ENCODE measurements at regions not wholly inside any gene's neighbourhood (a gene's known extent, or its start where the extent isn't known, plus 50 kb on each side); places are given as distances from the start of the nearest gene placed in this dataset.
"Not testable (repeated sequence)": the region's sequence is repeated elsewhere in the genome, so short reads cannot be mapped to it uniquely, and the experiment has no call there.

GRCh38 chr11:134876226-134876625 is 464.2 kb upstream of the B3GAT1 start:
- no peak for DNase-seq (ENCODE audit: low read depth, low spot score)

GRCh38 chr11:134866981-134867675 is 455.1 kb upstream of the B3GAT1 start:
- no peak for DNase-seq (ENCODE audit: low read depth, low spot score)

GRCh38 chr11:134866215-134866614 is 454.2 kb upstream of the B3GAT1 start:
- no peak for DNase-seq (ENCODE audit: low read depth, low spot score)

GRCh38 chr11:134864968-134865305 is 452.9 kb upstream of the B3GAT1 start:
- DNase-seq (ENCODE audit: low read depth, low spot score) = no peak

- no peak for DNase-seq (ENCODE audit: low read depth, low spot score)
Observed at GRCh38 chr11:134864233-134864967, 452.4 kb upstream of the B3GAT1 start.

GRCh38 chr11:134863294-134863693 is 451.3 kb upstream of the B3GAT1 start:
- DNase-seq (ENCODE audit: low read depth, low spot score) = no peak

GRCh38 chr11:134862587-134863195 is 450.6 kb upstream of the B3GAT1 start:
- no peak for DNase-seq (ENCODE audit: low read depth, low spot score)

GRCh38 chr11:134862105-134862502 is 450.1 kb upstream of the B3GAT1 start:
- no peak for DNase-seq (ENCODE audit: low read depth, low spot score)

- DNase-seq (ENCODE audit: low read depth, low spot score) = no peak
Observed at GRCh38 chr11:134861490-134862104, 449.6 kb upstream of the B3GAT1 start.

GRCh38 chr11:134858783-134859480 is 446.9 kb upstream of the B3GAT1 start:
- no peak for DNase-seq (ENCODE audit: low read depth, low spot score)

- DNase-seq (ENCODE audit: low read depth, low spot score) = no peak
Observed at GRCh38 chr11:134857035-134857434, 445.0 kb upstream of the B3GAT1 start.

- no peak for DNase-seq (ENCODE audit: low read depth, low spot score)
Observed at GRCh38 chr11:134856056-134856971, 444.3 kb upstream of the B3GAT1 start.

- no peak for DNase-seq (ENCODE audit: low read depth, low spot score)
Observed at GRCh38 chr11:134853992-134854991, 442.2 kb upstream of the B3GAT1 start.

GRCh38 chr11:134851503-134852224 is 439.6 kb upstream of the B3GAT1 start:
- DNase-seq (ENCODE audit: low read depth, low spot score) = not testable (repeated sequence)

GRCh38 chr11:134850566-134850965 is 438.5 kb upstream of the B3GAT1 start:
- DNase-seq (ENCODE audit: low read depth, low spot score) = no peak

- DNase-seq (ENCODE audit: low read depth, low spot score) = no peak
Observed at GRCh38 chr11:134849833-134850232, 437.8 kb upstream of the B3GAT1 start.

- DNase-seq (ENCODE audit: low read depth, low spot score) = no peak
Observed at GRCh38 chr11:134847083-134847715, 435.2 kb upstream of the B3GAT1 start.

- no peak for DNase-seq (ENCODE audit: low read depth, low spot score)
Observed at GRCh38 chr11:134846328-134847082, 434.5 kb upstream of the B3GAT1 start.

Measured in brain pericyte (primary cell).